ENCODE measurements at regions not wholly inside any gene's neighbourhood (a gene's known extent, or its start where the extent isn't known, plus 50 kb on each side); places are given as distances from the start of the nearest gene placed in this dataset.

- no peak overlapping the region for H3K27ac ChIP-seq
- no peak for TF ChIP-seq CTCF (conservative IDR thresholded peaks at IDR 0.05)
Observed at GRCh38 chr3:73236867-73237266, 175.4 kb downstream of the EBLN2 start.

- no peak overlapping the region for H3K27ac ChIP-seq
- no peak for TF ChIP-seq CTCF (conservative IDR thresholded peaks at IDR 0.05)
Observed at GRCh38 chr3:73243740-73244139, 182.3 kb downstream of the EBLN2 start.

- no peak overlapping the region for H3K27ac ChIP-seq
- TF ChIP-seq CTCF (conservative IDR thresholded peaks at IDR 0.05) = no peak
Observed at GRCh38 chr3:73245459-73245858, 184.0 kb downstream of the EBLN2 start.

- TF ChIP-seq CTCF (conservative IDR thresholded peaks at IDR 0.05) = no peak
- no peak overlapping the region for H3K27ac ChIP-seq
Observed at GRCh38 chr3:73249047-73249446, 187.6 kb downstream of the EBLN2 start.

- H3K27ac ChIP-seq = no peak overlapping the region
- TF ChIP-seq CTCF (conservative IDR thresholded peaks at IDR 0.05) = no peak
Observed at GRCh38 chr3:73254062-73254461, 192.6 kb downstream of the EBLN2 start.

GRCh38 chr3:73255609-73256029 lies 194.2 kb downstream of the EBLN2 start:
- TF ChIP-seq CTCF (conservative IDR thresholded peaks at IDR 0.05) = no peak

GRCh38 chr3:73257186-73257585 lies 195.7 kb downstream of the EBLN2 start:
- TF ChIP-seq CTCF (conservative IDR thresholded peaks at IDR 0.05) = no peak
- no peak overlapping the region for H3K27ac ChIP-seq

More at GRCh38 chr3:73255609-73256029, 194.2 kb downstream of the EBLN2 start:
- H3K27ac ChIP-seq = no peak overlapping the region

- TF ChIP-seq CTCF (conservative IDR thresholded peaks at IDR 0.05) = no peak
- H3K27ac ChIP-seq = no peak overlapping the region
Observed at GRCh38 chr3:73258057-73258456, 196.6 kb downstream of the EBLN2 start.
